Activated CD4-positive, alpha-beta memory T cell treated with anti-CD3 and anti-CD28 coated beads, Interleukin-2, amount 10 ng/mL, durations not matched to agents 7 days and 5 days (primary cell): ENCODE measurements at regions not wholly inside any gene's neighbourhood (a gene's known extent, or its start where the extent isn't known, plus 50 kb on each side); places are given as distances from the start of the nearest gene placed in this dataset.
"Not testable (repeated sequence)": the region's sequence is repeated elsewhere in the genome, so short reads cannot be mapped to it uniquely, and the experiment has no call there.

Source experiments
- CTCF ChIA-PET: fragments of 350-600 bp; sonication (Branson Sonifier 250); formaldehyde crosslinking; loops from one replicate; lab custom pipeline; 2021; ENCODE audit warnings: antibody characterized with exemption, inconsistent platforms; lab: Charles Lee
- POLR2A ChIA-PET: fragments of 350-600 bp; sonication (Branson Sonifier 250); formaldehyde crosslinking; loops from one replicate; lab custom pipeline; 2021; ENCODE audit warnings: antibody characterized with exemption; lab: Charles Lee
- DNase-seq: peaks from one replicate; pipeline ENCODE4 v3.0.0-alpha.2; 2020
- H3K27ac Mint-ChIP-seq: one replicate; pipeline ENCODE4 v1.8.0; 2021; ENCODE audit warnings: mild to moderate bottlenecking, mixed read lengths
- H3K27me3 Mint-ChIP-seq: one replicate; pipeline ENCODE4 v1.8.0; 2021; ENCODE audit warnings: mixed read lengths
- H3K36me3 Mint-ChIP-seq: one replicate; pipeline ENCODE4 v1.8.0; 2021; ENCODE audit warnings: low read depth, mixed read lengths
- H3K4me1 Mint-ChIP-seq: one replicate; pipeline ENCODE4 v1.8.0; 2021; ENCODE audit warnings: mixed read lengths
- H3K4me3 Mint-ChIP-seq: one replicate; pipeline ENCODE4 v1.8.0; 2021; ENCODE audit warnings: mild to moderate bottlenecking, mixed read lengths
- H3K9me3 Mint-ChIP-seq: one replicate; pipeline ENCODE4 v1.8.0; 2021; ENCODE audit warnings: mixed read lengths

- CTCF ChIA-PET: no interaction called here
Measured at GRCh38 chr10:25743832-25744231, 190.2 kb upstream of the MYO3A start.

GRCh38 chr10:25744574-25744973 lies 189.5 kb upstream of the MYO3A start:
- no peaks in the 10 kb centered on the region for H3K4me1 Mint-ChIP-seq
- CTCF ChIA-PET: interaction anchor here (1.0 kb wide), 1 partner anchor 42 kb away, joined by 3 read pairs; no protein-coding TSS in a partner anchor
- POLR2A ChIA-PET: no interaction called here

More at GRCh38 chr10:25743832-25744231, 190.2 kb upstream of the MYO3A start:
- no peak for DNase-seq
- no peaks in the 10 kb centered on the region for H3K4me1 Mint-ChIP-seq
- POLR2A ChIA-PET: no interaction called here
- no peak overlapping the region for H3K4me3 Mint-ChIP-seq
- no peaks in the 10 kb centered on the region for H3K36me3 Mint-ChIP-seq
- H3K27ac Mint-ChIP-seq: no peak overlapping the region
- H3K27me3 Mint-ChIP-seq: no peaks in the 10 kb centered on the region
- no peaks in the 10 kb centered on the region for H3K9me3 Mint-ChIP-seq

GRCh38 chr10:25745976-25746375 lies 188.1 kb upstream of the MYO3A start:
- H3K36me3 Mint-ChIP-seq: no peaks in the 10 kb centered on the region
- no peak for DNase-seq
- H3K27me3 Mint-ChIP-seq: no peaks in the 10 kb centered on the region
- ChIA-PET POLR2A (no interaction called here), CTCF (no interaction called here)
- H3K9me3 Mint-ChIP-seq: no peaks in the 10 kb centered on the region
- no peak overlapping the region for H3K27ac Mint-ChIP-seq
- no peaks in the 10 kb centered on the region for H3K4me1 Mint-ChIP-seq
- no peak overlapping the region for H3K4me3 Mint-ChIP-seq

More at GRCh38 chr10:25744574-25744973, 189.5 kb upstream of the MYO3A start:
- Mint-ChIP-seq H3K4me3 (no peak overlapping the region), H3K36me3 (no peaks in the 10 kb centered on the region), H3K27ac (no peak overlapping the region), H3K9me3 (no peaks in the 10 kb centered on the region), H3K27me3 (no peaks in the 10 kb centered on the region)
- no peak for DNase-seq

- Mint-ChIP-seq H3K9me3 (no peaks in the 10 kb centered on the region), H3K36me3 (no peaks in the 10 kb centered on the region), H3K27me3 (no peaks in the 10 kb centered on the region), H3K4me1 (no peaks in the 10 kb centered on the region), H3K4me3 (no peak overlapping the region), H3K27ac (no peak overlapping the region)
- no peak for DNase-seq
- ChIA-PET POLR2A (no interaction called here), CTCF (interaction anchor here (1.0 kb wide), 1 partner anchor 11 kb away, joined by 3 read pairs; no protein-coding TSS in a partner anchor)
Measured at GRCh38 chr10:25747084-25747483, 186.9 kb upstream of the MYO3A start.

- no peaks in the 10 kb centered on the region for H3K36me3 Mint-ChIP-seq
- no peak for DNase-seq
- ChIA-PET POLR2A (no interaction called here), CTCF (interaction anchor here (0.8 to 1.1 kb wide), 2 partner anchors 22 to 23 kb away, joined by 3 read pairs; no protein-coding TSS in a partner anchor)
- H3K4me1 Mint-ChIP-seq: no peaks in the 10 kb centered on the region
- no peaks in the 10 kb centered on the region for H3K27me3 Mint-ChIP-seq
- no peak overlapping the region for H3K4me3 Mint-ChIP-seq
- no peak overlapping the region for H3K27ac Mint-ChIP-seq
- no peaks in the 10 kb centered on the region for H3K9me3 Mint-ChIP-seq
Measured at GRCh38 chr10:25748509-25748908, 185.5 kb upstream of the MYO3A start.

- ChIA-PET CTCF (no interaction called here), POLR2A (no interaction called here)
- H3K4me1 Mint-ChIP-seq: no peaks in the 10 kb centered on the region
- DNase-seq: no peak
- H3K27me3 Mint-ChIP-seq: no peaks in the 10 kb centered on the region
- no peak overlapping the region for H3K4me3 Mint-ChIP-seq
- H3K36me3 Mint-ChIP-seq: no peaks in the 10 kb centered on the region
- peaks cover 2% of the 10 kb centered on the region for H3K9me3 Mint-ChIP-seq
- H3K27ac Mint-ChIP-seq: no peak overlapping the region
Measured at GRCh38 chr10:25753776-25754175, 180.3 kb upstream of the MYO3A start.

- H3K27me3 Mint-ChIP-seq, CTCF ChIA-PET, H3K9me3 Mint-ChIP-seq, H3K4me3 Mint-ChIP-seq, H3K36me3 Mint-ChIP-seq, DNase-seq, H3K27ac Mint-ChIP-seq, POLR2A ChIA-PET, H3K4me1 Mint-ChIP-seq: not testable (repeated sequence)
Measured at GRCh38 chr10:25755874-25756273, 178.2 kb upstream of the MYO3A start.

GRCh38 chr10:25756784-25757183 lies 177.2 kb upstream of the MYO3A start:
- peaks cover 2% of the 10 kb centered on the region for H3K9me3 Mint-ChIP-seq
- no peaks in the 10 kb centered on the region for H3K27me3 Mint-ChIP-seq
- no peak for DNase-seq
- H3K4me3 Mint-ChIP-seq: no peak overlapping the region
- H3K4me1 Mint-ChIP-seq: no peaks in the 10 kb centered on the region
- ChIA-PET POLR2A (no interaction called here), CTCF (no interaction called here)
- no peak overlapping the region for H3K27ac Mint-ChIP-seq
- H3K36me3 Mint-ChIP-seq: no peaks in the 10 kb centered on the region

GRCh38 chr10:25758041-25758457 lies 176.0 kb upstream of the MYO3A start:
- DNase-seq: no peak
- H3K27ac Mint-ChIP-seq: no peak overlapping the region
- no peaks in the 10 kb centered on the region for H3K4me1 Mint-ChIP-seq
- peaks cover 2% of the 10 kb centered on the region for H3K9me3 Mint-ChIP-seq
- CTCF ChIA-PET: interaction anchor here (1.0 to 1.4 kb wide), 2 partner anchors 11 to 18 kb away, joined by 3 read pairs; no protein-coding TSS in a partner anchor
- H3K4me3 Mint-ChIP-seq: no peak overlapping the region
- no peaks in the 10 kb centered on the region for H3K36me3 Mint-ChIP-seq
- POLR2A ChIA-PET: no interaction called here
- H3K27me3 Mint-ChIP-seq: no peaks in the 10 kb centered on the region

- Mint-ChIP-seq H3K27ac (no peak overlapping the region), H3K36me3 (no peaks in the 10 kb centered on the region), H3K4me1 (no peaks in the 10 kb centered on the region), H3K27me3 (no peaks in the 10 kb centered on the region), H3K4me3 (no peak overlapping the region), H3K9me3 (peaks cover 2% of the 10 kb centered on the region)
- POLR2A ChIA-PET: no interaction called here
- DNase-seq: no peak
- CTCF ChIA-PET: interaction anchor here (1.0 to 1.4 kb wide), 2 partner anchors 12 to 17 kb away, joined by 3 read pairs; no protein-coding TSS in a partner anchor
Measured at GRCh38 chr10:25758511-25758910, 175.5 kb upstream of the MYO3A start.

- no peaks in the 10 kb centered on the region for H3K4me1 Mint-ChIP-seq
- no peaks in the 10 kb centered on the region for H3K9me3 Mint-ChIP-seq
- no peak overlapping the region for H3K27ac Mint-ChIP-seq
- H3K4me3 Mint-ChIP-seq: no peak overlapping the region
- ChIA-PET POLR2A (no interaction called here), CTCF (no interaction called here)
- H3K27me3 Mint-ChIP-seq: peaks cover 8% of the 10 kb centered on the region
- H3K36me3 Mint-ChIP-seq: no peaks in the 10 kb centered on the region
- DNase-seq: no peak
Measured at GRCh38 chr10:25761937-25762336, 172.1 kb upstream of the MYO3A start.

- Mint-ChIP-seq H3K36me3 (no peaks in the 10 kb centered on the region), H3K27me3 (peaks cover 9% of the 10 kb centered on the region), H3K4me1 (no peaks in the 10 kb centered on the region), H3K9me3 (no peaks in the 10 kb centered on the region), H3K4me3 (no peak overlapping the region), H3K27ac (no peak overlapping the region)
- ChIA-PET POLR2A (no interaction called here), CTCF (no interaction called here)
- no peak for DNase-seq
Measured at GRCh38 chr10:25766213-25766612, 167.8 kb upstream of the MYO3A start.

- Mint-ChIP-seq H3K36me3 (no peaks in the 10 kb centered on the region), H3K4me1 (no peaks in the 10 kb centered on the region), H3K27me3 (peaks cover 9% of the 10 kb centered on the region), H3K9me3 (no peaks in the 10 kb centered on the region), H3K4me3 (no peak overlapping the region), H3K27ac (no peak overlapping the region)
- ChIA-PET POLR2A (no interaction called here), CTCF (no interaction called here)
- DNase-seq: no peak
Measured at GRCh38 chr10:25766687-25767221, 167.3 kb upstream of the MYO3A start.

- H3K4me1 Mint-ChIP-seq: no peaks in the 10 kb centered on the region
- CTCF ChIA-PET: no interaction called here
- POLR2A ChIA-PET: no interaction called here
Measured at GRCh38 chr10:25768167-25768566, 165.9 kb upstream of the MYO3A start.

More at GRCh38 chr10:25768167-25768566, 165.9 kb upstream of the MYO3A start:
- Mint-ChIP-seq H3K4me3 (no peak overlapping the region), H3K27me3 (peaks cover 9% of the 10 kb centered on the region), H3K27ac (no peak overlapping the region), H3K9me3 (no peaks in the 10 kb centered on the region), H3K36me3 (no peaks in the 10 kb centered on the region)
- no peak for DNase-seq
